C4-2B (cell line): ENCODE measurements at regions not wholly inside any gene's neighbourhood (a gene's known extent, or its start where the extent isn't known, plus 50 kb on each side); places are given as distances from the start of the nearest gene placed in this dataset.

Experiments
- CTCF ChIP-seq: fragments of 450-650 bp; conservative IDR thresholded peaks from 2 replicates; pipeline ENCODE4 v1.5.1; 2017; ENCODE audit warnings: mild to moderate bottlenecking
- ZFX ChIP-seq: fragments of 450-650 bp; IDR thresholded peaks from 2 replicates; pipeline ENCODE4 v1.6.1; 2017

GRCh38 chr4:36000941-36001557 lies 243.3 kb downstream of the ARAP2 start:
- TF ChIP-seq CTCF (no peak), ZFX (no peak)
